H9 (cell line): ENCODE measurements at regions not wholly inside any gene's neighbourhood (a gene's known extent, or its start where the extent isn't known, plus 50 kb on each side); places are given as distances from the start of the nearest gene placed in this dataset.

Experiments
- DNase-seq: peaks from one replicate; pipeline ENCODE4 v3.0.0-alpha.2; 2017
- H2AFZ ChIP-seq: one replicate; pipeline ENCODE4 v1.6.1; 2013; ENCODE audit warnings: mild to moderate bottlenecking, low read length, control low read depth, moderate library complexity
- H2AK5ac ChIP-seq: 2 replicates; pipeline ENCODE4 v1.6.1; 2013; ENCODE audit warnings: low read length, control low read depth, mixed read lengths; ENCODE audit not compliant: insufficient read length
- H2BK120ac ChIP-seq: one replicate; pipeline ENCODE4 v1.6.1; 2013; ENCODE audit warnings: low read depth, mild to moderate bottlenecking, low read length, control low read depth, inconsistent platforms; ENCODE audit not compliant: poor library complexity, severe bottlenecking
- H2BK12ac ChIP-seq: 2 replicates; pipeline ENCODE4 v1.6.1; 2013; ENCODE audit warnings: low read length, control low read depth, mixed read lengths, low read depth; ENCODE audit not compliant: insufficient read length
- H2BK15ac ChIP-seq: 2 replicates; pipeline ENCODE4 v1.6.1; 2013; ENCODE audit warnings: low read depth, low read length, control low read depth
- H2BK20ac ChIP-seq: one replicate; pipeline ENCODE4 v1.6.1; 2013; ENCODE audit warnings: low read depth, mild to moderate bottlenecking, low read length, control low read depth, inconsistent platforms; ENCODE audit not compliant: poor library complexity, severe bottlenecking
- H2BK5ac ChIP-seq: 2 replicates; pipeline ENCODE4 v1.6.1; 2013; ENCODE audit warnings: low read length, control low read depth, mixed read lengths; ENCODE audit not compliant: insufficient read length
- H3K14ac ChIP-seq: 2 replicates; pipeline ENCODE4 v1.6.1; 2013; ENCODE audit warnings: low read length, control low read depth; ENCODE audit not compliant: insufficient read depth
- H3K18ac ChIP-seq: 2 replicates; pipeline ENCODE4 v1.6.1; 2013; ENCODE audit warnings: low read depth, mild to moderate bottlenecking, mixed read lengths, low read length, control low read depth; ENCODE audit not compliant: insufficient read length
- H3K23ac ChIP-seq: 2 replicates; pipeline ENCODE4 v1.6.1; 2013; ENCODE audit warnings: low read length, control low read depth, mixed read lengths, low read depth; ENCODE audit not compliant: insufficient read length
- H3K23me2 ChIP-seq: 2 replicates; pipeline ENCODE4 v1.6.1; 2013; ENCODE audit warnings: low read depth, mild to moderate bottlenecking, mixed read lengths, low read length, control low read depth; ENCODE audit not compliant: insufficient read length, poor library complexity, severe bottlenecking
- H3K27ac ChIP-seq: 2 replicates; pipeline ENCODE4 v1.5.1; 2013; ENCODE audit warnings: low read length, control low read depth, mixed read lengths, low read depth; ENCODE audit not compliant: insufficient read length
- H3K27me3 ChIP-seq: 2 replicates; pipeline ENCODE4 v1.6.1; 2013; ENCODE audit warnings: low read length, control low read depth, inconsistent platforms; ENCODE audit not compliant: insufficient read depth
- H3K4ac ChIP-seq: 2 replicates; pipeline ENCODE4 v1.6.1; 2013; ENCODE audit warnings: low read depth, mild to moderate bottlenecking, control low read depth, inconsistent platforms, low read length, moderate library complexity
- H3K4me1 ChIP-seq: 2 replicates; pipeline ENCODE4 v1.6.1; 2013; ENCODE audit warnings: low read length, control low read depth, inconsistent platforms; ENCODE audit not compliant: insufficient read depth
- H3K4me2 ChIP-seq: 2 replicates; pipeline ENCODE4 v1.6.1; 2013; ENCODE audit warnings: low read length, control low read depth, mixed read lengths; ENCODE audit not compliant: insufficient read length, insufficient read depth
- H3K56ac ChIP-seq: 2 replicates; pipeline ENCODE4 v1.6.1; 2013; ENCODE audit warnings: low read depth, mild to moderate bottlenecking, mixed read lengths, low read length, control low read depth; ENCODE audit not compliant: insufficient read length
- H3K79me1 ChIP-seq: 2 replicates; pipeline ENCODE4 v1.6.1; 2013; ENCODE audit warnings: low read depth, mild to moderate bottlenecking, moderate library complexity, low read length, control low read depth, inconsistent platforms; ENCODE audit not compliant: insufficient read depth, poor library complexity, severe bottlenecking
- H3K79me2 ChIP-seq: 2 replicates; pipeline ENCODE4 v1.6.1; 2013; ENCODE audit warnings: low read length, control low read depth, inconsistent platforms; ENCODE audit not compliant: insufficient read depth
- H3K9ac ChIP-seq: 2 replicates; pipeline ENCODE4 v1.6.1; 2013; ENCODE audit warnings: low read length, control low read depth, mixed read lengths; ENCODE audit not compliant: insufficient read length; ENCODE audit errors: extremely low read depth
- H3K9me3 ChIP-seq: one replicate; pipeline ENCODE4 v1.6.1; 2013; ENCODE audit warnings: low read depth, low read length, inconsistent platforms; ENCODE audit not compliant: control insufficient read depth
- H3T11ph ChIP-seq: one replicate; pipeline ENCODE4 v1.6.1; 2013; ENCODE audit warnings: mild to moderate bottlenecking, low read length, control low read depth, inconsistent platforms
- H4K20me1 ChIP-seq: one replicate; pipeline ENCODE4 v1.6.1; 2013; ENCODE audit not compliant: control insufficient read depth, insufficient read length, insufficient read depth
- H4K5ac ChIP-seq: 2 replicates; pipeline ENCODE4 v1.6.1; 2013; ENCODE audit warnings: low read depth, mild to moderate bottlenecking, mixed read lengths, low read length, control low read depth; ENCODE audit not compliant: insufficient read length
- H4K8ac ChIP-seq: replicated peaks from 2 replicates; pipeline ENCODE4 v1.6.1; 2013; ENCODE audit warnings: low read length, control low read depth, mixed read lengths, low read depth; ENCODE audit not compliant: insufficient read length
- H4K91ac ChIP-seq: 2 replicates; pipeline ENCODE4 v1.6.1; 2013; ENCODE audit warnings: low read depth, mild to moderate bottlenecking, moderate library complexity, mixed read lengths, low read length, control low read depth; ENCODE audit not compliant: insufficient read length
- H3K27ac Mint-ChIP-seq, 3 experiments: 2 replicates in 2 of 3; 3 replicates in 1 of 3; pipeline ENCODE4 v1.8.0; 2020 to 2021; ENCODE audit warnings: mixed read lengths in 3 of 3, mild to moderate bottlenecking in 1 of 3, moderate library complexity in 1 of 3
- H3K27me3 Mint-ChIP-seq: 2 replicates; pipeline ENCODE4 v1.8.0; 2021; ENCODE audit warnings: low read depth, mild to moderate bottlenecking, moderate library complexity, mixed read lengths
- H3K36me3 Mint-ChIP-seq, 3 experiments: 2 replicates in 2 of 3; 3 replicates in 1 of 3; pipeline ENCODE4 v1.8.0; 2020 to 2021; ENCODE audit warnings: low read depth in 3 of 3, mixed read lengths in 3 of 3; ENCODE audit not compliant: insufficient read depth in 1 of 3
- H3K4me1 Mint-ChIP-seq, 2 experiments: 2 replicates each; pipeline ENCODE4 v1.8.0; 2020; ENCODE audit warnings: mixed read lengths in 2 of 2
- H3K4me3 Mint-ChIP-seq, 2 experiments: 2 replicates in 1 of 2; 3 replicates in 1 of 2; pipeline ENCODE4 v1.8.0; 2020 to 2021; ENCODE audit warnings: mild to moderate bottlenecking in 2 of 2, mixed read lengths in 2 of 2, moderate library complexity in 1 of 2
- H3K9me3 Mint-ChIP-seq, 2 experiments: 2 replicates in 1 of 2; 3 replicates in 1 of 2; pipeline ENCODE4 v1.8.0; 2020; ENCODE audit warnings: mild to moderate bottlenecking in 2 of 2, mixed read lengths in 2 of 2, moderate library complexity in 1 of 2
- WGBS: extraction: QIAGEN DNeasy Blood & Tissue Kit; methylation state at CpG from one replicate; pipeline ENCODE4 v1.1.7; 2013; ENCODE audit warnings: missing lambda C conversion rate, low lambda C conversion rate, mixed read lengths; ENCODE audit not compliant: insufficient read length; ENCODE audit errors: extremely low coverage; 5-methylcytosine and 5-hydroxymethylcytosine counted together
- TF ChIP-seq, protein P1 (sequence below): fragments of 200-600 bp; sonication (generic); conservative IDR thresholded peaks from 3 replicates; pipeline ENCODE4 v1.8.0; 2021; ENCODE audit warnings: antibody characterized with exemption, mild to moderate bottlenecking

- Histone ChIP-seq H2AFZ (no peak overlapping the region), H3K23me2 (no peaks in the 10 kb centered on the region), H3K79me2 (no peaks in the 10 kb centered on the region), H3K4me1 (no peaks in the 10 kb centered on the region; the same call in 1 of the 2 replicates), H4K5ac (no peak overlapping the region), H4K20me1 (no peaks in the 10 kb centered on the region), H3K18ac (no peak overlapping the region), H2BK120ac (no peak overlapping the region), H2BK5ac (no peak overlapping the region), H3K9me3 (no peaks in the 10 kb centered on the region), H2BK12ac (no peak overlapping the region), H3K23ac (no peak overlapping the region), H3K9ac (no peak overlapping the region), H3K4ac (no peak overlapping the region), H3T11ph (no peak overlapping the region), H4K91ac (no peak overlapping the region), H3K14ac (no peak overlapping the region), H2BK15ac (no peak overlapping the region), H2BK20ac (no peak overlapping the region), H4K8ac (no peak overlapping the region), H3K27me3 (no peaks in the 10 kb centered on the region), H2AK5ac (no peak overlapping the region), H3K56ac (no peak overlapping the region), H3K79me1 (no peaks in the 10 kb centered on the region), H3K4me2 (no peak overlapping the region), H3K27ac (no peak overlapping the region)
- TF ChIP-seq, protein P1, sequence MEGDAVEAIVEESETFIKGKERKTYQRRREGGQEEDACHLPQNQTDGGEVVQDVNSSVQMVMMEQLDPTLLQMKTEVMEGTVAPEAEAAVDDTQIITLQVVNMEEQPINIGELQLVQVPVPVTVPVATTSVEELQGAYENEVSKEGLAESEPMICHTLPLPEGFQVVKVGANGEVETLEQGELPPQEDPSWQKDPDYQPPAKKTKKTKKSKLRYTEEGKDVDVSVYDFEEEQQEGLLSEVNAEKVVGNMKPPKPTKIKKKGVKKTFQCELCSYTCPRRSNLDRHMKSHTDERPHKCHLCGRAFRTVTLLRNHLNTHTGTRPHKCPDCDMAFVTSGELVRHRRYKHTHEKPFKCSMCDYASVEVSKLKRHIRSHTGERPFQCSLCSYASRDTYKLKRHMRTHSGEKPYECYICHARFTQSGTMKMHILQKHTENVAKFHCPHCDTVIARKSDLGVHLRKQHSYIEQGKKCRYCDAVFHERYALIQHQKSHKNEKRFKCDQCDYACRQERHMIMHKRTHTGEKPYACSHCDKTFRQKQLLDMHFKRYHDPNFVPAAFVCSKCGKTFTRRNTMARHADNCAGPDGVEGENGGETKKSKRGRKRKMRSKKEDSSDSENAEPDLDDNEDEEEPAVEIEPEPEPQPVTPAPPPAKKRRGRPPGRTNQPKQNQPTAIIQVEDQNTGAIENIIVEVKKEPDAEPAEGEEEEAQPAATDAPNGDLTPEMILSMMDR = peak; percentile 33; the same call in 1 of the 3 replicates
- no CpG with 5 or more reads among the region's 3 CpGs for WGBS
- peaks cover 0 to 2% (median 0%) of the 10 kb centered on the region in 3 experiments; a peak in 2 of 7 replicates for H3K36me3 Mint-ChIP-seq
- H3K27me3 Mint-ChIP-seq = peaks cover 2% of the 10 kb centered on the region; the same call in 1 of the 2 replicates
- no peak overlapping the region for H3K4me3 Mint-ChIP-seq
- H3K9me3 Mint-ChIP-seq = no peaks in the 10 kb centered on the region; a peak in 1 of 5 replicates
- H3K4me1 Mint-ChIP-seq = peaks cover 24 to 34% of the 10 kb centered on the region in 2 experiments
- H3K27ac Mint-ChIP-seq = no peak overlapping the region; a peak in 1 of 7 replicates
- no peak for DNase-seq
These were observed 405.9 kb upstream of the SULF2 start for GRCh38 chr20:48191200-48191599.
